ENCODE measurements at regions not wholly inside any gene's neighbourhood (a gene's known extent, or its start where the extent isn't known, plus 50 kb on each side); places are given as distances from the start of the nearest gene placed in this dataset.

DNA sequence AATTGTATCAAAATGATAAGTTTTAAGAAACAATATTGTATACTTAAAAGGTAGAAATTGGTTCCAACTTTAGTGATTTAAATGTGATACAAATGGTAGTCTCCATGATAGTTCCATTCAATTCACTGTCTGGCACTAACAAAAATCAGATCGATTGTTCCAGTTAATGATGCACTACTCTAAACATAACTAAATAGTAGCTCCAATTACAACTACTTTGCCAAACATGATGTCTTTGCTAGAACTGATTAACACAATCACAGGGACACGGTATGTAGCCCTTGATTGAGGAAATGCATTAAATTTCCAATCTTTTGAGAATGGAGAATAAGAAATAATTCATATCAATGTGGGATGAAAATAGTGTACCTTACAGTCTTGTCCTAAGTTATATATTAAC is 962.4 kb upstream of the GHITM start:
- TF ChIP-seq CTCF (IDR thresholded peaks at IDR 0.05) (no peak), POLR2A (IDR thresholded peaks at IDR 0.05) (no peak)

All from uterus (tissue), 2 donors.